ENCODE measurements at regions not wholly inside any gene's neighbourhood (a gene's known extent, or its start where the extent isn't known, plus 50 kb on each side); places are given as distances from the start of the nearest gene placed in this dataset.

GRCh38 chr16:13390986-13391305, 489.5 kb downstream of the SHISA9 start:
- TF ChIP-seq CTCF (IDR thresholded peaks at IDR 0.05; ENCODE audit: low read depth, low read length) (no peak), EZH2phosphoT487 (IDR thresholded peaks at IDR 0.05; ENCODE audit: low read depth) (no peak)

Measured in OCI-LY3 (cell line).